ENCODE measurements at regions not wholly inside any gene's neighbourhood (a gene's known extent, or its start where the extent isn't known, plus 50 kb on each side); places are given as distances from the start of the nearest gene placed in this dataset.

DNA sequence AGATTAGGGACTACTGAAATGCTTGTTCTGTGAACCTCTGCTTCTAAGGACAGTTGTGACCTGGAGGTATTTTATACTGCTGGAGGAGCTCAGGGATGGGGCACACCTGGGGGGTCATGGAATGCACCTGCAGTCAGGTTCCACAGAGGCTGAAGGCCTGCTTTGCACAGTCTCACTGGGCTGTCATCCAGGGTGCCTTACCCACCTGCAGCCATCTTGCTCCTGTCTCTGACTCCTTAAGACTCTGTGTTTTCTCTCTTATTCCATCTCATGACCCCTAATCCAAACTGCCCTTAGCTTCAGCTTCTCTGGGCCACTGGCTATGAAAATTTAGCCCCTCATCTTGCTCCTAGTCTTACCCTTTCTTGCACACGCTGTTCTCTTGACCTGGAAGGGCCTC, 127.0 kb upstream of the SNX19 start:
- H3K4me3 ChIP-seq (ENCODE audit: low read depth, low read length): no peak overlapping the region
- DNase-seq (ENCODE audit: low read depth): no peak
- TF ChIP-seq, protein P1, sequence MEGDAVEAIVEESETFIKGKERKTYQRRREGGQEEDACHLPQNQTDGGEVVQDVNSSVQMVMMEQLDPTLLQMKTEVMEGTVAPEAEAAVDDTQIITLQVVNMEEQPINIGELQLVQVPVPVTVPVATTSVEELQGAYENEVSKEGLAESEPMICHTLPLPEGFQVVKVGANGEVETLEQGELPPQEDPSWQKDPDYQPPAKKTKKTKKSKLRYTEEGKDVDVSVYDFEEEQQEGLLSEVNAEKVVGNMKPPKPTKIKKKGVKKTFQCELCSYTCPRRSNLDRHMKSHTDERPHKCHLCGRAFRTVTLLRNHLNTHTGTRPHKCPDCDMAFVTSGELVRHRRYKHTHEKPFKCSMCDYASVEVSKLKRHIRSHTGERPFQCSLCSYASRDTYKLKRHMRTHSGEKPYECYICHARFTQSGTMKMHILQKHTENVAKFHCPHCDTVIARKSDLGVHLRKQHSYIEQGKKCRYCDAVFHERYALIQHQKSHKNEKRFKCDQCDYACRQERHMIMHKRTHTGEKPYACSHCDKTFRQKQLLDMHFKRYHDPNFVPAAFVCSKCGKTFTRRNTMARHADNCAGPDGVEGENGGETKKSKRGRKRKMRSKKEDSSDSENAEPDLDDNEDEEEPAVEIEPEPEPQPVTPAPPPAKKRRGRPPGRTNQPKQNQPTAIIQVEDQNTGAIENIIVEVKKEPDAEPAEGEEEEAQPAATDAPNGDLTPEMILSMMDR (IDR thresholded peaks at IDR 0.05; ENCODE audit: insufficient read depth, low read depth, low read length, missing control alignments): no peak

DNA sequence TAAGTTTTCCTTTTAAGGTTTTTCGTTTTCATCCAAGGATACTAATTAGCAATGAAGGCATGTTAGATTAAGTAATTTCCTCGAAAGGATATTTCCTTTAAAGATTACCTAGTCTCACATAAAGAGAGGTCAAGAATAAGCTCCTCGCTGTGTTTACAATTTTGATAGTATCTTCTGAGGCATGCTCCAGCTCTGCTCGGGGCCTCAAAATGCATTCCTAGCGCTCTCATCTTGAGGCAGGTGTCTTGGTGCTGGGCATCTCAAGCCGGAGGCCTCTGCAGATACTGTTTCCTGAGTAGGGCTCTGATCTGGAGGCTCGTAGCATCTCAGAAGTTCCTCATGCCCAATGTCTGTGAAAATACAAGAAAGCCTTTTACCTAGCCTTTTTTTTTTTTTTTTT, 128.6 kb upstream of the SNX19 start:
- no peak overlapping the region for H3K4me3 ChIP-seq (ENCODE audit: low read depth, low read length)
- no peak for DNase-seq (ENCODE audit: low read depth)
- TF ChIP-seq, protein P1 (IDR thresholded peaks at IDR 0.05; ENCODE audit: insufficient read depth, low read depth, low read length, missing control alignments): no peak

DNA sequence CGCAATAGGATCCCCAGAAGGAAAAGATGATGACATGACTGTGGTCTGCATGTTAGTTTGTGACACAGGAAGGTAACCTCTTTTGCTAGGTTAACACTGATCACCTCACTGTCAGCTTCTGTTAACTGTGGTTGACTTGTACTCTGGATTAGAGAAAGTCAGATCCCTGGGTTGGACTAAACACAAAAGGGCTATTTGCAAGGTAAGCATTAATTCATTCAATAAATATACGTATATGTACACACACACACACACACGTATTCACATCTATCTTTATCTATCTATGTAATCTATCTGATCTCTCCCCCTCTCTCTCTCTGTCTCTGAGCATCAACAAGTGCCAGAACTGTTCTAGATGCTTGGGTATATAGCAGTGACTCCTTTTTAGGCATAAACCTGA, 136.1 kb upstream of the SNX19 start:
- TF ChIP-seq, protein P1 (IDR thresholded peaks at IDR 0.05; ENCODE audit: insufficient read depth, low read depth, low read length, missing control alignments): no peak
- no peak for DNase-seq (ENCODE audit: low read depth)
- H3K4me3 ChIP-seq (ENCODE audit: low read depth, low read length): no peak overlapping the region

DNA sequence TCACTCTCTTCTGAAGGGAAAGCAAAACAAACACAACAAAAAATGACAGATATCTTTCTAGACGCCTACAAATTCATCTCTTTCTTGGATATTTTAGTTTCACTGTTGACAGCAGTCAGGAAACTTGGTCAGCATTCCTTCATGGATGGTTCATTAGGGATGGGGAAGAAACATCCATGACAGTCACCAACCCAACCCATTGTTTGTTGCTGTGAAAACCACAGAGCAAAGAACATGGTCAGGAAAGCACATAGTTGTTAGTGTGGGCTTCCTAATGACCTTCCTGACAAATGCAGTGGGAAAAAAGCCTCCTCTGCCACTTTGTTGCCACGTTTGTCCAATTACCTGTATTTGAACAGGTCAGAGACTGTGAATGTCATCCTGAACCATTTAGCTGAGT, 139.8 kb upstream of the SNX19 start:
- H3K4me3 ChIP-seq (ENCODE audit: low read depth, low read length): no peak overlapping the region
- TF ChIP-seq, protein P1 (IDR thresholded peaks at IDR 0.05; ENCODE audit: insufficient read depth, low read depth, low read length, missing control alignments): no peak
- no peak for DNase-seq (ENCODE audit: low read depth)

DNA sequence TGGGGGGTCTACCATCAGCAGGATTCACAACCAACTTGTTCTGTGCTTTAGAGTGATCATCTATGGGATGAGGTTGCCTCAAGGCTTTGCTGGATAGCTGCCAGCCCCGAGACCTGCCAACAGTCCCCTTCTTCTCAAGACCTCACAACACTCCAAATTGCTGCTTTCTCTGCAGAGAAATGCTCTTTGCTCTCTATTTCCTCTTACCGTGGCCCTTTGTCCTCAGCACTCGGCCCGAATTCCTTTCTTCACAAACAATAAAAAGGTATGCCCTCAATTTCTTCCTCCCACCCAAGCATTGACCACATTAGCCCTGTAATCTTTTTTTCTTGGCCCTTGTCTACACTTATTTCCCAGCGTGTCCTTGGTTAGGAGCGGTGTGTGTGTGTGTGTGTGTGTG, 147.4 kb upstream of the SNX19 start:
- DNase-seq (ENCODE audit: low read depth): no peak
- H3K4me3 ChIP-seq (ENCODE audit: low read depth, low read length): no peak overlapping the region
- TF ChIP-seq, protein P1 (IDR thresholded peaks at IDR 0.05; ENCODE audit: insufficient read depth, low read depth, low read length, missing control alignments): no peak

DNA sequence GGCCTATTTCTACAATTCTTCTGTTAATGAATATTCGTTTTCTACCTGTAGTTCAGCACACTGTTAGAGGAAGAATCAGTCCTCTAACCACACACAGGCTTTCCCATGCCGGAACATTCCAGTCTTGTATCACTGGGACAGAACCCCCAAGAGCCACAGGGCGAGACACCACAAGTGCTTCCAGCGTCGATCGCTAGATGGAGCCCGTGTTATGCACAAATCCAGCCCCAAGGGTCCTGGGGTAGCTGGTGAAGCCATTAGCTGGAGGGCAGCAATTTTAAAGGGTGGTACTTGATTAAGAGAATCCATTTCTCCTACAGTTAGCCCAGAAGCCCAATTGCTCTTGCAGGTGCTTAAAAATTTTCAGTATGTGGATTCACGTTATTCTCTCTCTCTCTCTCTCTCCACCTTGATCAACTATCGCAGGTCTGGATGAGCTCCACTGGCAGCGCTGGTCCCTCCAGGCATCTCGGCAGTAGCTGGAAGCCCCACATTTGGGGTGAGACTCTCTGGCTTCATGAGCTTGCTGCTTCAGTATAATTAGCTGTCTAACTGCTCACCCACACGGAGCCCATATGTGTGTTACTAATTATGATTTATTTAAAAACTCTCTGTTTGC, 148.2 kb upstream of the SNX19 start:
- TF ChIP-seq, protein P1 (IDR thresholded peaks at IDR 0.05; ENCODE audit: insufficient read depth, low read depth, low read length, missing control alignments): peak; percentile 85
- peak; percentile 69 for DNase-seq (ENCODE audit: low read depth)
- no peak overlapping the region for H3K4me3 ChIP-seq (ENCODE audit: low read depth, low read length)
